K562 (cell line): ENCODE measurements at regions not wholly inside any gene's neighbourhood (a gene's known extent, or its start where the extent isn't known, plus 50 kb on each side); places are given as distances from the start of the nearest gene placed in this dataset.

ENCODE experiments used
- ATAC-seq: fragments of 200-7000 bp; cut with Tn5 transposase; 3 replicates; pipeline ENCODE4 v1.9.1; 2020; ENCODE audit warnings: moderate library complexity
- BruUV-seq: library from RNA; stranded (reverse); fragments of 400-500 nt; replicated peaks from 2 replicates; lab custom pipeline; 2021; lab: Mats Ljungman, UMichigan
- CTCF ChIA-PET: fragments of 300-600 bp; formaldehyde crosslinking; extraction: SDS; loops from one replicate; lab custom pipeline; 2021; ENCODE audit warnings: low intra/inter-chr PET ratio; lab: Yijun Ruan, JAX
- POLR2A ChIA-PET: fragments of 300-600, 350-650 bp; sonication (Branson Sonifier 250); formaldehyde crosslinking; extraction: SDS; loops from one replicate; lab custom pipeline; 2021; ENCODE audit warnings: antibody characterized with exemption, inconsistent platforms; lab: Yijun Ruan, JAX
- DNase-seq, 4 experiments: peaks; one replicate each; pipeline versions ENCODE4 v3.0.0 to v3.0.0-alpha.2; 2011 to 2018; ENCODE audit warnings: low spot score in 3 of 4, mixed read lengths in 3 of 4; ENCODE audit errors: extremely low read depth in 1 of 4
- FAIRE-seq: peaks from 2 replicates; lab custom pipeline; 2011; peaks lifted over from hg19 to GRCh38; lab: Jason Lieb, UNC
- H2AFZ ChIP-seq: 2 replicates; pipeline ENCODE4 v1.6.0; 2011; ENCODE audit warnings: low read depth, low read length, control low read depth, inconsistent platforms
- H3K27ac ChIP-seq: fragments of 200-600 bp; 3 replicates; pipeline ENCODE4 v1.8.0; 2011; ENCODE audit warnings: low read depth, mild to moderate bottlenecking, control low read depth, inconsistent platforms, low read length, moderate library complexity, mixed read lengths; ENCODE audit errors: extremely low read depth
- H3K27me3 ChIP-seq, 2 experiments: fragments of 300-600 bp in 1 of 2; 2 replicates in 1 of 2; 3 replicates in 1 of 2; pipeline versions ENCODE4 v1.6.0 to v1.8.0; 2011; ENCODE audit warnings: inconsistent platforms in 2 of 2, low read length in 2 of 2, mild to moderate bottlenecking in 1 of 2, mixed read lengths in 1 of 2, moderate library complexity in 1 of 2; ENCODE audit not compliant: control insufficient read depth in 2 of 2, insufficient read depth in 2 of 2
- H3K36me3 ChIP-seq: fragments of 300-600 bp; 3 replicates; pipeline ENCODE4 v1.8.0; 2011; ENCODE audit warnings: mild to moderate bottlenecking, low read length, inconsistent platforms; ENCODE audit not compliant: control insufficient read depth, insufficient read depth
- H3K4me1 ChIP-seq, 2 experiments: fragments of 200-600 bp in 1 of 2; replicated peaks in 1 of 2; 2 replicates in 1 of 2; 3 replicates in 1 of 2; pipeline versions ENCODE4 v1.5.1 to v1.8.0; 2011; ENCODE audit warnings: inconsistent platforms in 2 of 2, low read length in 2 of 2, mild to moderate bottlenecking in 1 of 2, mixed read lengths in 1 of 2, moderate library complexity in 1 of 2; ENCODE audit not compliant: control insufficient read depth in 2 of 2, insufficient read depth in 2 of 2
- H3K4me2 ChIP-seq: 2 replicates; pipeline ENCODE4 v1.6.1; 2011; ENCODE audit warnings: low read length, control low read depth, inconsistent platforms, mixed read lengths; ENCODE audit not compliant: insufficient read depth
- H3K4me3 ChIP-seq: fragments of 200-600 bp; sonication (generic), shearing (Covaris generic); 2 replicates; pipeline ENCODE4 v1.5.1; 2016; ENCODE audit warnings: control low read depth, inconsistent platforms
- H3K79me2 ChIP-seq: fragments of 200-600 bp; 3 replicates; pipeline ENCODE4 v1.8.0; 2011; ENCODE audit warnings: low read length, inconsistent platforms; ENCODE audit not compliant: control insufficient read depth, insufficient read depth
- H3K9ac ChIP-seq, 2 experiments: 2 replicates each; pipeline versions ENCODE4 v1.6.0 to v1.6.1; 2011; ENCODE audit warnings: low read depth in 2 of 2, low read length in 2 of 2, control low read depth in 1 of 2, inconsistent platforms in 1 of 2, mild to moderate bottlenecking in 1 of 2, mixed read lengths in 1 of 2; ENCODE audit not compliant: insufficient read depth in 1 of 2
- H3K9me1 ChIP-seq: one replicate; pipeline ENCODE4 v1.6.0; 2011; ENCODE audit warnings: inconsistent platforms, mild to moderate bottlenecking, low read length, moderate library complexity; ENCODE audit not compliant: control insufficient read depth, insufficient read depth
- H3K9me3 ChIP-seq: replicated peaks from 2 replicates; pipeline ENCODE4 v1.5.1; 2011; ENCODE audit warnings: low read depth, low read length, inconsistent platforms; ENCODE audit not compliant: control insufficient read depth, insufficient read depth
- H4K20me1 ChIP-seq: replicated peaks from 2 replicates; pipeline ENCODE4 v1.6.1; 2011; ENCODE audit warnings: low read length, inconsistent platforms, mixed read lengths; ENCODE audit not compliant: control insufficient read depth, insufficient read depth
- ATF1 ChIP-seq, 2 experiments: fragments of 450-650 bp in 1 of 2; IDR thresholded peaks; 2 replicates each; pipeline ENCODE4 v1.6.1; 2016; ENCODE audit warnings: missing compliant biosample characterization in 1 of 2, missing genetic modification characterization in 1 of 2
- ATF3 ChIP-seq, 2 experiments: fragments of 450-650 bp in 1 of 2; sonication (generic) in 1 of 2; formaldehyde crosslinking in 1 of 2; IDR thresholded peaks in 1 of 2; conservative IDR thresholded peaks in 1 of 2; 2 replicates each; pipeline versions ENCODE4 v1.6.1 to v1.8.1; 2016 to 2023; ENCODE audit warnings: mild to moderate bottlenecking in 2 of 2, moderate library complexity in 2 of 2, inconsistent platforms in 1 of 2, missing genetic modification reagents in 1 of 2
- C11orf30 ChIP-seq: fragments of 450-650 bp; IDR thresholded peaks from 2 replicates; pipeline ENCODE4 v1.6.1; 2016; ENCODE audit warnings: low read depth, mild to moderate bottlenecking
- MAFF ChIP-seq: IDR thresholded peaks from 2 replicates; pipeline ENCODE4 v1.6.1; 2012; ENCODE audit warnings: low read length, improper control_type of control experiment
- MAFK ChIP-seq: IDR thresholded peaks from 2 replicates; pipeline ENCODE4 v1.6.1; 2011; ENCODE audit warnings: low read length, improper control_type of control experiment
- PTBP1 ChIP-seq: fragments of 200-400 bp; formaldehyde crosslinking; IDR thresholded peaks from 2 replicates; pipeline ENCODE4 v1.6.1; 2017; ENCODE audit warnings: low read depth, low read length
- ZNF316 ChIP-seq: fragments of 450-650 bp; IDR thresholded peaks from 2 replicates; pipeline ENCODE4 v1.6.1; 2016
- WGBS: fragments of 100-300 bp; shearing (Covaris generic); methylation state at CpG from one replicate; pipeline ENCODE4 v1.1.6; 2016; ENCODE audit warnings: low coverage, mixed read lengths; ENCODE audit not compliant: insufficient coverage; ENCODE audit errors: missing lambda C conversion rate; 5-methylcytosine and 5-hydroxymethylcytosine counted together
- in situ Hi-C: fragments of 300-500 bp; cut with MboI; formaldehyde crosslinking; loops from 4 replicates; pipeline ENCODE4 v1.15.0; 2018; ENCODE audit warnings: inconsistent platforms, mixed read lengths
- intact Hi-C: fragments of 100-400 bp; cut with micrococcal nuclease; formaldehyde crosslinking; loops from 2 replicates; pipeline ENCODE4 v1.14.2; 2022

GRCh38 chr11:115910379-115910778 is 406.2 kb upstream of the CADM1 start:
- DNase-seq = no peak
- H3K79me2 ChIP-seq = no peaks in the 10 kb centered on the region
- H3K27me3 ChIP-seq = peaks cover 0 to 7% of the 10 kb centered on the region in 2 experiments; a peak in 1 of 5 replicates
- no peaks in the 10 kb centered on the region for H3K9me3 ChIP-seq
- no peak overlapping the region for H3K9ac ChIP-seq
- TF ChIP-seq PTBP1 (no peak), ATF1 (CRISPR knock-in tag; IDR thresholded peaks at IDR 0.05) (no peak), ATF1 (tag; IDR thresholded peaks at IDR 0.05) (no peak), C11orf30 (0 out of 2 replicates have a peak, but pooled peaks have one; percentile 44), MAFF (peak; percentile 27; the same call in 1 of the 2 replicates), ZNF316 (peak; percentile 23; the same call in 1 of the 2 replicates), ATF3 (IDR thresholded peaks at IDR 0.05) (peak; percentile 25; the same call in 1 of the 2 replicates), ATF3 (CRISPR knock-in tag; conservative IDR thresholded peaks at IDR 0.05) (no peak), MAFK (peak; percentile 54)
- 10% methylated on average over 1 of the region's 1 CpG for WGBS
- ChIA-PET POLR2A (interaction anchor here (1.5 kb wide), 1 partner anchor 9 kb away, joined by 3 read pairs; no protein-coding TSS in a partner anchor), CTCF (no interaction called here)
- H3K4me3 ChIP-seq = no peak overlapping the region
- H4K20me1 ChIP-seq = no peaks in the 10 kb centered on the region
- BruUV-seq = no TSS peak
- H3K36me3 ChIP-seq = no peaks in the 10 kb centered on the region
- no peak overlapping the region for H3K27ac ChIP-seq
- H3K4me2 ChIP-seq = no peak overlapping the region
- H2AFZ ChIP-seq = no peak overlapping the region
- no peak for FAIRE-seq
- intact Hi-C loops (no loop called here), in situ Hi-C loops (no loop called here)
- no peak for ATAC-seq
- H3K4me1 ChIP-seq = no peaks in the 10 kb centered on the region
- no peaks in the 10 kb centered on the region for H3K9me1 ChIP-seq
